ENCODE measurements at regions not wholly inside any gene's neighbourhood (a gene's known extent, or its start where the extent isn't known, plus 50 kb on each side); places are given as distances from the start of the nearest gene placed in this dataset.

- H3K4me3 ChIP-seq (ENCODE audit: low read length), result no peak overlapping the region
- no peaks in the 10 kb centered on the region for H3K4me1 ChIP-seq (ENCODE audit: control insufficient read depth, insufficient read depth, low read length)
- no peaks in the 10 kb centered on the region for H3K9me3 Mint-ChIP-seq
- no peaks in the 10 kb centered on the region for H3K36me3 Mint-ChIP-seq
- no peak overlapping the region for H3K4me3 Mint-ChIP-seq
- H3K27me3 Mint-ChIP-seq (ENCODE audit: low read depth in 2 of 2), result peaks cover 9 to 22% of the 10 kb centered on the region in 2 donors
- no peaks in the 10 kb centered on the region for H3K9me3 ChIP-seq (ENCODE audit: control insufficient read depth, insufficient read depth, low read length)
- no peak for TF ChIP-seq CTCF (IDR thresholded peaks at IDR 0.05)
- no peak overlapping the region for H3K27ac Mint-ChIP-seq
- no peak for DNase-seq
- ATAC-seq, result no peak
- intact Hi-C loops (cut with micrococcal nuclease), result no loop called here
- WGBS (ENCODE audit: insufficient coverage), result 94% methylated on average over 2 of the region's 2 CpGs
- H3K27ac ChIP-seq (ENCODE audit: low read length), result no peak overlapping the region
- no peaks in the 10 kb centered on the region for H3K27me3 ChIP-seq (ENCODE audit: control insufficient read depth, insufficient read depth, low read length)
- no peaks in the 10 kb centered on the region for H3K4me1 Mint-ChIP-seq
- no peaks in the 10 kb centered on the region for H3K36me3 ChIP-seq (ENCODE audit: control insufficient read depth, insufficient read depth, low read length)
Observed at GRCh38 chr3:44048949-44049348, 192.7 kb upstream of the TOPAZ1 start.

- ATAC-seq (no peak), DNase-seq (no peak)
- H3K4me3 Mint-ChIP-seq, result no peak overlapping the region
- Histone ChIP-seq H3K4me1 (ENCODE audit: control insufficient read depth, insufficient read depth, low read length) (no peaks in the 10 kb centered on the region), H3K4me3 (ENCODE audit: low read length) (no peak overlapping the region), H3K27me3 (ENCODE audit: control insufficient read depth, insufficient read depth, low read length) (no peaks in the 10 kb centered on the region), H3K9me3 (ENCODE audit: control insufficient read depth, insufficient read depth, low read length) (no peaks in the 10 kb centered on the region), H3K36me3 (ENCODE audit: control insufficient read depth, insufficient read depth, low read length) (no peaks in the 10 kb centered on the region), H3K27ac (ENCODE audit: low read length) (no peak overlapping the region)
- no peaks in the 10 kb centered on the region for H3K36me3 Mint-ChIP-seq
- H3K9me3 Mint-ChIP-seq, result no peaks in the 10 kb centered on the region
- intact Hi-C loops (cut with micrococcal nuclease), result no loop called here
- 89% methylated on average over 9 of the region's 9 CpGs for WGBS (ENCODE audit: insufficient coverage)
- no peaks in the 10 kb centered on the region for H3K4me1 Mint-ChIP-seq
- H3K27me3 Mint-ChIP-seq (ENCODE audit: low read depth in 2 of 2), result peaks cover 9 to 29% of the 10 kb centered on the region in 2 donors
- no peak overlapping the region for H3K27ac Mint-ChIP-seq
- no peak for TF ChIP-seq CTCF (IDR thresholded peaks at IDR 0.05)
Observed at GRCh38 chr3:44050101-44050500, 191.6 kb upstream of the TOPAZ1 start.

GRCh38 chr3:44050867-44051266 is 190.8 kb upstream of the TOPAZ1 start:
- Histone ChIP-seq H3K4me1 (ENCODE audit: control insufficient read depth, insufficient read depth, low read length) (no peaks in the 10 kb centered on the region), H3K36me3 (ENCODE audit: control insufficient read depth, insufficient read depth, low read length) (no peaks in the 10 kb centered on the region), H3K27me3 (ENCODE audit: control insufficient read depth, insufficient read depth, low read length) (no peaks in the 10 kb centered on the region), H3K27ac (ENCODE audit: low read length) (no peak overlapping the region), H3K9me3 (ENCODE audit: control insufficient read depth, insufficient read depth, low read length) (no peaks in the 10 kb centered on the region), H3K4me3 (ENCODE audit: low read length) (no peak overlapping the region)
- H3K4me3 Mint-ChIP-seq, result no peak overlapping the region
- DNase-seq (no peak), ATAC-seq (no peak)
- intact Hi-C loops (cut with micrococcal nuclease), result no loop called here
- no peaks in the 10 kb centered on the region for H3K9me3 Mint-ChIP-seq
- WGBS (ENCODE audit: insufficient coverage), result 96% methylated on average over 2 of the region's 3 CpGs
- no peak for TF ChIP-seq CTCF (IDR thresholded peaks at IDR 0.05)
- H3K27me3 Mint-ChIP-seq (ENCODE audit: low read depth in 2 of 2), result peaks cover 9 to 29% of the 10 kb centered on the region in 2 donors
- H3K27ac Mint-ChIP-seq, result no peak overlapping the region
- no peaks in the 10 kb centered on the region for H3K36me3 Mint-ChIP-seq
- no peaks in the 10 kb centered on the region for H3K4me1 Mint-ChIP-seq

- Histone ChIP-seq H3K4me3 (ENCODE audit: low read length) (no peak overlapping the region), H3K9me3 (ENCODE audit: control insufficient read depth, insufficient read depth, low read length) (no peaks in the 10 kb centered on the region), H3K4me1 (ENCODE audit: control insufficient read depth, insufficient read depth, low read length) (no peaks in the 10 kb centered on the region), H3K27me3 (ENCODE audit: control insufficient read depth, insufficient read depth, low read length) (no peaks in the 10 kb centered on the region), H3K27ac (ENCODE audit: low read length) (no peak overlapping the region), H3K36me3 (ENCODE audit: control insufficient read depth, insufficient read depth, low read length) (no peaks in the 10 kb centered on the region)
- DNase-seq (no peak), ATAC-seq (no peak)
- intact Hi-C loops (cut with micrococcal nuclease), result no loop called here
- no peak for TF ChIP-seq CTCF (IDR thresholded peaks at IDR 0.05)
- 96% methylated on average over 3 of the region's 3 CpGs for WGBS (ENCODE audit: insufficient coverage)
- Mint-ChIP-seq H3K27ac (no peak overlapping the region), H3K4me1 (no peaks in the 10 kb centered on the region), H3K27me3 (ENCODE audit: low read depth in 2 of 2) (peaks cover 16 to 36% of the 10 kb centered on the region in 2 donors), H3K4me3 (no peak overlapping the region), H3K36me3 (no peaks in the 10 kb centered on the region), H3K9me3 (no peaks in the 10 kb centered on the region)
Observed at GRCh38 chr3:44055951-44056350, 185.7 kb upstream of the TOPAZ1 start.
